Progenitor cell of endocrine pancreas (in vitro differentiated cells): ENCODE measurements at regions not wholly inside any gene's neighbourhood (a gene's known extent, or its start where the extent isn't known, plus 50 kb on each side); places are given as distances from the start of the nearest gene placed in this dataset.

Experiments
- DNase-seq: peaks from one replicate; pipeline ENCODE4 v3.0.0; 2021; ENCODE audit warnings: low spot score; ENCODE audit not compliant: unreplicated experiment
- H3K27ac Mint-ChIP-seq: 2 replicates; pipeline ENCODE4 v1.8.0; 2021; ENCODE audit warnings: mild to moderate bottlenecking, moderate library complexity, mixed read lengths
- H3K27me3 Mint-ChIP-seq: 2 replicates; pipeline ENCODE4 v1.8.0; 2021; ENCODE audit warnings: mixed read lengths
- H3K36me3 Mint-ChIP-seq: 2 replicates; pipeline ENCODE4 v1.8.0; 2022; ENCODE audit warnings: mixed read lengths; ENCODE audit not compliant: insufficient read depth
- H3K4me1 Mint-ChIP-seq: 2 replicates; pipeline ENCODE4 v1.8.0; 2021; ENCODE audit warnings: low read depth, mixed read lengths
- H3K4me3 Mint-ChIP-seq: 2 replicates; pipeline ENCODE4 v1.8.0; 2021; ENCODE audit warnings: low read depth, mild to moderate bottlenecking, moderate library complexity, mixed read lengths
- H3K9me3 Mint-ChIP-seq: 2 replicates; pipeline ENCODE4 v1.8.0; 2021; ENCODE audit warnings: low read depth, mixed read lengths
- TF ChIP-seq, protein P1 (sequence below): fragments of 200-600 bp; sonication (generic); IDR thresholded peaks from one replicate; pipeline ENCODE4 v1.5.0; 2021; ENCODE audit warnings: antibody characterized with exemption, mild to moderate bottlenecking; ENCODE audit not compliant: unreplicated experiment

DNA sequence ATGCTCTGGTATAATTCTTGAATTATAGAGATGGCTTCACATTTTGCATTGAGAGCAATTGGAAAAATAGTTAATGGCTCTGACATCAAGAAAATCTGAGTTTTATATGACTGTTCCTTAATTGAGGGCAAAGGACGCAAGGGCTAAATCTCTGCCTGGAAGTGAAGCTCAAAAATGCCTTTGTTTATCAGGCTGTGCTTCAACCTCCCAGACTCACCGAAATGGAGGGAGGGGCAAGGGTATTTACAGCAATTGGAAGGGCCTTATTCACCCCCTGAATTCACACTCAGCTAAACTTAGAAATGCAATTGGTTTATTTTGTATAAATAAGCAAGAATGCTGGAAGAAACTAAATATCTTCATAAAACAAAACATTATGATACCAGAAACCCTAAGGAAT is 737.2 kb upstream of the MMS22L start:
- no peak for DNase-seq
- Mint-ChIP-seq H3K27ac (no peak overlapping the region), H3K27me3 (no peaks in the 10 kb centered on the region)

DNA sequence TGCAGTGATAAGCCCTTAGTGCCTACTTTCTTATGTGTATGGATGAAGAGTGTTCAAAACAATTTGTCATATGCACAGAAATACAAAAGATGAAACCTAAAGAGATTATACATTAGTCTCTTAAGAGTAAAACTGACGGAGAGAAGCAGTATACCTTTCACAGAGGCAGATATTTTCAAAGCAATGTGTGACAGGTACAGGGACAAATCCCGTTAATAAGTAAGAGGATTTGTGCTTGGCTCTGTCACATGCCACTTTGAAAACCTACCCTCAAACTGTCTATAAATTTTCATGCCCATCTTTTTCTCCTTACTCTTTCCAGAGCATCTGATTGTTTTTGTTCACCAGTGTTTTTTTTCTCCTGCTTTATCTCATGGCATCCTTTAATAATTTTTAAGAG is 741.3 kb upstream of the MMS22L start:
- Mint-ChIP-seq H3K27ac (no peak overlapping the region), H3K27me3 (no peaks in the 10 kb centered on the region), H3K4me3 (no peak overlapping the region), H3K36me3 (no peaks in the 10 kb centered on the region), H3K4me1 (no peaks in the 10 kb centered on the region), H3K9me3 (no peaks in the 10 kb centered on the region)
- TF ChIP-seq, protein P1, sequence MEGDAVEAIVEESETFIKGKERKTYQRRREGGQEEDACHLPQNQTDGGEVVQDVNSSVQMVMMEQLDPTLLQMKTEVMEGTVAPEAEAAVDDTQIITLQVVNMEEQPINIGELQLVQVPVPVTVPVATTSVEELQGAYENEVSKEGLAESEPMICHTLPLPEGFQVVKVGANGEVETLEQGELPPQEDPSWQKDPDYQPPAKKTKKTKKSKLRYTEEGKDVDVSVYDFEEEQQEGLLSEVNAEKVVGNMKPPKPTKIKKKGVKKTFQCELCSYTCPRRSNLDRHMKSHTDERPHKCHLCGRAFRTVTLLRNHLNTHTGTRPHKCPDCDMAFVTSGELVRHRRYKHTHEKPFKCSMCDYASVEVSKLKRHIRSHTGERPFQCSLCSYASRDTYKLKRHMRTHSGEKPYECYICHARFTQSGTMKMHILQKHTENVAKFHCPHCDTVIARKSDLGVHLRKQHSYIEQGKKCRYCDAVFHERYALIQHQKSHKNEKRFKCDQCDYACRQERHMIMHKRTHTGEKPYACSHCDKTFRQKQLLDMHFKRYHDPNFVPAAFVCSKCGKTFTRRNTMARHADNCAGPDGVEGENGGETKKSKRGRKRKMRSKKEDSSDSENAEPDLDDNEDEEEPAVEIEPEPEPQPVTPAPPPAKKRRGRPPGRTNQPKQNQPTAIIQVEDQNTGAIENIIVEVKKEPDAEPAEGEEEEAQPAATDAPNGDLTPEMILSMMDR: no peak
- no peak for DNase-seq

More for the DNA sequence above, 737.2 kb upstream of the MMS22L start:
- H3K4me1 Mint-ChIP-seq: peaks cover 5% of the 10 kb centered on the region
- TF ChIP-seq, protein P1: no peak
- no peak overlapping the region for H3K4me3 Mint-ChIP-seq
- no peaks in the 10 kb centered on the region for H3K36me3 Mint-ChIP-seq
- no peaks in the 10 kb centered on the region for H3K9me3 Mint-ChIP-seq

DNA sequence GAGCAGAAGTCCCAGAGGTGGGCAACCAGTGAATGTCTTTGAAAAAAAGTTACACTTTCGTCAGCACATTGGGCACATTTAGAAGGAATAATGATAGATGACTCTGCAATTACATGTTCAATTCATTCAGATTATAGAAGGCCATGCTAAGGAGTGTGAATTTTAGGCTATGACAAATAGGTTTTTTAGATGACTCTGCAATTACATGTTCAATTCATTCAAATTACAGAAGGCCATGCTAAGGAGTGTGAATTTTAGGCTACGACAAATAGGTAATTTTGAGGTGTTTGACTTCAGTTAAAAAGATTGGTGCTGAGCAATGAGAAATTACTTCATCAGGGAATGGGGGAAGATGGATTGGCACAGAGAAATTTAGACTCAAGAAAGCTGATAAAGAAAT is 744.9 kb upstream of the MMS22L start:
- TF ChIP-seq, protein P1: no peak
- Mint-ChIP-seq H3K9me3 (no peaks in the 10 kb centered on the region), H3K4me3 (no peak overlapping the region), H3K36me3 (no peaks in the 10 kb centered on the region), H3K4me1 (no peaks in the 10 kb centered on the region), H3K27ac (no peak overlapping the region), H3K27me3 (no peaks in the 10 kb centered on the region)
- no peak for DNase-seq

DNA sequence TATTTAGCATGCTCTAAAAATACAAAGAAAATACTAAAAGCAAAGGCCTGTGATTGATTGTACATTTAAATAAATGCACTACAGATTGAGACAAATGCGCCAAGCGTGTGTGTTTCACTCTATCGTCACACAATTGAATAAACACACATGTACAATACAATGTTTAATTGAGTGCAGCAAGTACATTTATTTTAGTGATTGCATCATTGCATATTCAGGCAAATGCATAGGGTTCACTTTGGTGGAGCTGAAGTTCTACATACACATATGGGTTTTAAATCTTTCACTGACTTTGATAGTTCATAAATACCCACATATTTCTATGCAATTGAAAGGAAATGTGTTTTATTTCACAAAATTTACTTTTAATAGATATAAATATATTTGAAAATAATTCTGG is 750.6 kb upstream of the MMS22L start:
- Mint-ChIP-seq H3K36me3 (no peaks in the 10 kb centered on the region), H3K27ac (no peak overlapping the region), H3K4me3 (no peak overlapping the region), H3K27me3 (no peaks in the 10 kb centered on the region), H3K4me1 (peaks cover 5% of the 10 kb centered on the region), H3K9me3 (no peaks in the 10 kb centered on the region)
- TF ChIP-seq, protein P1: no peak
- no peak for DNase-seq

DNA sequence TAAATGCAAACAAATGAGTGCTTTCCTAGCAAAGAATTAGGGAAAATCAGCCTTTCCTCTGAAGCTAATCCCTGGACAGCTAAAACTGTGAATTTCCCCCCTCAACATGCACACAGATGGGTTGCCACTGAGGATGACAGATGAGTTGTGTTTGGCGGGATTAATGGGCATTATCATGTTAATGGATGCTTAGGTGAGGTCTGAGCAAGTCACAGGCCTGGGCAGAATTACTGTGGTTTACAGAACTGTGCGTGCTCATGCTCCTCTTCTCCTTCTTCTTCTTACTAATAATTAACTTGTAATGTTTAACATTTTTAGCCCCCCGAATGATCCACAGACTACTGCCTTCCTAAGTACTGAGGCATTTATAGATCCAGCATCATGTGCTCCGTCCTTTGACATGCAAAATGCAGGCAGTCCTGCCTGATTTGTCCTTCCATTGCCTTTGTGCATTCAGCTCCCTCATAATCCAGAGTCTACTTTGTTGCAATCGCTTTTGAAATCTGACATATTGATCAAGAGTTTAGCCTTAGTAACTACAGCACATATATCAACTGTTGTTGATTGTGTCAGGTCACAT is 753.4 kb upstream of the MMS22L start:
- no peak overlapping the region for H3K27ac Mint-ChIP-seq
- TF ChIP-seq, protein P1: no peak

More for the DNA sequence above, 753.4 kb upstream of the MMS22L start:
- H3K4me1 Mint-ChIP-seq: peaks cover 12% of the 10 kb centered on the region
- H3K9me3 Mint-ChIP-seq: no peaks in the 10 kb centered on the region
- no peaks in the 10 kb centered on the region for H3K36me3 Mint-ChIP-seq
- no peak for DNase-seq
- no peak overlapping the region for H3K4me3 Mint-ChIP-seq
- H3K27me3 Mint-ChIP-seq: peaks cover 3% of the 10 kb centered on the region
